ENCODE measurements at regions not wholly inside any gene's neighbourhood (a gene's known extent, or its start where the extent isn't known, plus 50 kb on each side); places are given as distances from the start of the nearest gene placed in this dataset.

DNA sequence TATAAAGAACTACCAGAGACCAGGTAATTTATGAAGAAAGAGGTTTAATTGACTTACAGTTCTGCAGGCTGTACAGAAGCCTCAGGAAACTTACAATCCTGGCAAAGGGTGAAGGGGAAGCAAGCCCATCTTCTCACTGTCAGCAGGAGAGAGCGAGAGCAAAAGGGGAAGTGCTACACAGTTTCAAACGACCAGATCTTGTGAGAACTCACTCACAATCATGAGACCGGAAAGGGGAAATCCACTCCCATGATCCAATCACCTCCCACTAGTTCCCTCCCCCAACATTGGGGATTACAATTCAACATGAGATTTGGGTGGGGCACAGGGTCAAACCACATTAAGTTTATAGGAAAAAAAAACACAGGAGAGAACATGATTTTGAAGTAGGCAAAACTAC, 222.1 kb upstream of the SHH start:
- TF ChIP-seq POLR2A (IDR thresholded peaks at IDR 0.05) (no peak), EP300 (IDR thresholded peaks at IDR 0.05) (no peak), POLR2AphosphoS5 (IDR thresholded peaks at IDR 0.05) (no peak)
- TF ChIP-seq, protein P1, sequence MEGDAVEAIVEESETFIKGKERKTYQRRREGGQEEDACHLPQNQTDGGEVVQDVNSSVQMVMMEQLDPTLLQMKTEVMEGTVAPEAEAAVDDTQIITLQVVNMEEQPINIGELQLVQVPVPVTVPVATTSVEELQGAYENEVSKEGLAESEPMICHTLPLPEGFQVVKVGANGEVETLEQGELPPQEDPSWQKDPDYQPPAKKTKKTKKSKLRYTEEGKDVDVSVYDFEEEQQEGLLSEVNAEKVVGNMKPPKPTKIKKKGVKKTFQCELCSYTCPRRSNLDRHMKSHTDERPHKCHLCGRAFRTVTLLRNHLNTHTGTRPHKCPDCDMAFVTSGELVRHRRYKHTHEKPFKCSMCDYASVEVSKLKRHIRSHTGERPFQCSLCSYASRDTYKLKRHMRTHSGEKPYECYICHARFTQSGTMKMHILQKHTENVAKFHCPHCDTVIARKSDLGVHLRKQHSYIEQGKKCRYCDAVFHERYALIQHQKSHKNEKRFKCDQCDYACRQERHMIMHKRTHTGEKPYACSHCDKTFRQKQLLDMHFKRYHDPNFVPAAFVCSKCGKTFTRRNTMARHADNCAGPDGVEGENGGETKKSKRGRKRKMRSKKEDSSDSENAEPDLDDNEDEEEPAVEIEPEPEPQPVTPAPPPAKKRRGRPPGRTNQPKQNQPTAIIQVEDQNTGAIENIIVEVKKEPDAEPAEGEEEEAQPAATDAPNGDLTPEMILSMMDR (IDR thresholded peaks at IDR 0.05) = no peak
- no peak for ATAC-seq
- H3K36me3 ChIP-seq = no peaks in the 10 kb centered on the region
- H3K4me3 ChIP-seq = no peak overlapping the region
- H3K4me1 ChIP-seq = peaks cover 0 to 8% (median 0%) of the 10 kb centered on the region in 3 donors
- peaks cover 49% of the 10 kb centered on the region for H3K27me3 ChIP-seq
- H3K27ac ChIP-seq = no peak overlapping the region
- no peaks in the 10 kb centered on the region for H3K9me3 ChIP-seq
- 49 to 60% methylated on average over 1 to 3 of the region's 3 CpGs for WGBS, 2 donors (ENCODE audit: low coverage in 1 of 2)

- no peak overlapping the region for H3K27ac ChIP-seq
- no peak overlapping the region for H3K4me3 ChIP-seq
- TF ChIP-seq POLR2AphosphoS5 (IDR thresholded peaks at IDR 0.05) = no peak
- no peak for TF ChIP-seq POLR2A (IDR thresholded peaks at IDR 0.05)
- TF ChIP-seq EP300 (IDR thresholded peaks at IDR 0.05) = no peak
- TF ChIP-seq, protein P1 (IDR thresholded peaks at IDR 0.05) = no peak
- ATAC-seq = no peak
- peaks cover 0 to 8% (median 0%) of the 10 kb centered on the region in 3 donors for H3K4me1 ChIP-seq
- H3K36me3 ChIP-seq = no peaks in the 10 kb centered on the region
- H3K27me3 ChIP-seq = peaks cover 46% of the 10 kb centered on the region
- no peaks in the 10 kb centered on the region for H3K9me3 ChIP-seq
These were observed 220.7 kb upstream of the SHH start for GRCh38 chr7:156032973-156033372.

GRCh38 chr7:156031679-156032478, 219.6 kb upstream of the SHH start:
- TF ChIP-seq POLR2A (IDR thresholded peaks at IDR 0.05) (no peak), POLR2AphosphoS5 (IDR thresholded peaks at IDR 0.05) (no peak), EP300 (IDR thresholded peaks at IDR 0.05) (no peak)
- TF ChIP-seq, protein P1 (IDR thresholded peaks at IDR 0.05) = no peak
- Histone ChIP-seq H3K27me3 (peaks cover 46% of the 10 kb centered on the region), H3K4me1 (peaks cover 0 to 8% (median 0%) of the 10 kb centered on the region in 3 donors), H3K4me3 (no peak overlapping the region), H3K27ac (no peak overlapping the region), H3K36me3 (no peaks in the 10 kb centered on the region), H3K9me3 (no peaks in the 10 kb centered on the region)
- WGBS, 2 donors (ENCODE audit: low coverage in 1 of 2) = 89% methylated on average over 6 of the region's 7 CpGs; no CpG with 5 or more reads in 1 of the 2 donors
- no peak for ATAC-seq

DNA sequence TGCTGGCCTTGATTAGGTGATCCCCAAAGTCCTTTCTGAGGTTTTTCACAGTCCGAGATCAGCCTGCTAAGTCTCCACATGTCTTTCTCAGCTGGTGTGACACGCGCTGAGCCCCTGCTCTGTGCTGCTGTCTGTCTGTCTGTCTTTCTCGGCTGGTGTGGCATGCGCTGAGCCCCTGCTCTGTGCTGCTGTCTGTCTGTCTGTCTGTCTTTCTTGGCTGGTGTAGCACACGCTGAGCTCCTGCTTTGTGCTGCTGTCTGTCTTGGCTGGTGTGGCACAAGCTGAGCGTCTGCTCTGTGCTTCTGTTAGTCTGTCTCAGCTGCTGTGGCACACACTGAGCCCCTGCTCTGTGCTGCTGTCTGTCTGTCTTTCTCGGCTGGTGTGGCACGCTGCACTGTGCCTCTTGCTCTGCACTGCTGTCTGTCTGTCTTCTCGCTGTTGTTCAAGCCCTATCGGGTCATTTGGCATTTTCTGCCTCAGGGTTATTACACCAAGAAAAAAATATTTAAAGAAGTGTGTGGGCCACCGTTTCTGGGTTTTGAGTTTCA, 217.3 kb upstream of the SHH start:
- H3K36me3 ChIP-seq = no peaks in the 10 kb centered on the region
- TF ChIP-seq POLR2A (IDR thresholded peaks at IDR 0.05) (no peak), POLR2AphosphoS5 (IDR thresholded peaks at IDR 0.05) (no peak), EP300 (IDR thresholded peaks at IDR 0.05) (no peak)
- TF ChIP-seq, protein P1 (IDR thresholded peaks at IDR 0.05) = no peak
- H3K4me1 ChIP-seq = no peaks in the 10 kb centered on the region
- WGBS, 2 donors (ENCODE audit: low coverage in 1 of 2) = 62 to 87% methylated on average over 6 to 10 of the region's 12 CpGs
- peaks cover 41% of the 10 kb centered on the region for H3K27me3 ChIP-seq
- ATAC-seq = no peak
- no peak overlapping the region for H3K4me3 ChIP-seq
- no peaks in the 10 kb centered on the region for H3K9me3 ChIP-seq
- no peak overlapping the region for H3K27ac ChIP-seq

GRCh38 chr7:156028521-156028920, 216.3 kb upstream of the SHH start:
- H3K27ac ChIP-seq = no peak overlapping the region

More at GRCh38 chr7:156028521-156028920, 216.3 kb upstream of the SHH start:
- WGBS, 2 donors (ENCODE audit: low coverage in 1 of 2) = 66 to 69% methylated on average over 9 to 11 of the region's 11 CpGs
- no peak for ATAC-seq
- TF ChIP-seq POLR2AphosphoS5 (IDR thresholded peaks at IDR 0.05) (no peak), EP300 (IDR thresholded peaks at IDR 0.05) (no peak), POLR2A (IDR thresholded peaks at IDR 0.05) (no peak)
- TF ChIP-seq, protein P1 (IDR thresholded peaks at IDR 0.05) = no peak
- Histone ChIP-seq H3K4me3 (no peak overlapping the region), H3K36me3 (no peaks in the 10 kb centered on the region), H3K27me3 (peaks cover 41% of the 10 kb centered on the region), H3K4me1 (no peaks in the 10 kb centered on the region), H3K9me3 (no peaks in the 10 kb centered on the region)
